SK-N-DZ (cell line): ENCODE measurements at regions not wholly inside any gene's neighbourhood (a gene's known extent, or its start where the extent isn't known, plus 50 kb on each side); places are given as distances from the start of the nearest gene placed in this dataset.

Experiments used
- DNase-seq: peaks from one replicate; pipeline ENCODE4 v3.0.0-alpha.2; 2015; ENCODE audit warnings: low spot score

- DNase-seq, result no peak
Observed at GRCh38 chr18:55849391-55849790, 261.4 kb upstream of the TCF4 start.

DNA sequence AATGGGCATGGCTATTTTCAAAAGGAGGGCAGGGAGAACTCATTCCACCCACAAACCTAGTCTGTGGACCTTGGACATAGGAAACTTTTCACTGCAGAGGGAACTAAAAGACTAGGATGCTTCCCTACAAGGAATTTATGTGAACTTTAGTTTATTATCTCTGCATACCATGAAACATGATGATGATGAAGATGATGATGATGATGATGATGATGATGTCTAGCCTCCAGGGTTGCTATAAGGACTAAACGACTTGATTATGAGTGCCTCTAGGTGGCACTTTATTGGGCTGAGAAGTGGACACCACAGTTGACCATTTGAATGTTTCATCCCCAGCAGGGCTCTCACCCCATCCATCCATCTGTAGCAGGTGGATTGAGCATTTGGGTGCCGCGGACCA is 260.0 kb upstream of the TCF4 start:
- no peak for DNase-seq

- DNase-seq, result no peak
Observed at GRCh38 chr18:55845221-55845620, 257.2 kb upstream of the TCF4 start.

GRCh38 chr18:55844382-55844781 is 256.4 kb upstream of the TCF4 start:
- no peak for DNase-seq

- DNase-seq, result no peak
Observed at GRCh38 chr18:55841314-55841713, 253.3 kb upstream of the TCF4 start.

- DNase-seq, result no peak
Observed at GRCh38 chr18:55840601-55841170, 252.7 kb upstream of the TCF4 start.

- no peak for DNase-seq
Observed at GRCh38 chr18:55839343-55839742, 251.4 kb upstream of the TCF4 start.

GRCh38 chr18:55838841-55839240 is 250.8 kb upstream of the TCF4 start:
- no peak for DNase-seq

GRCh38 chr18:55838319-55838718 is 250.3 kb upstream of the TCF4 start:
- peak; percentile 44 for DNase-seq

DNA sequence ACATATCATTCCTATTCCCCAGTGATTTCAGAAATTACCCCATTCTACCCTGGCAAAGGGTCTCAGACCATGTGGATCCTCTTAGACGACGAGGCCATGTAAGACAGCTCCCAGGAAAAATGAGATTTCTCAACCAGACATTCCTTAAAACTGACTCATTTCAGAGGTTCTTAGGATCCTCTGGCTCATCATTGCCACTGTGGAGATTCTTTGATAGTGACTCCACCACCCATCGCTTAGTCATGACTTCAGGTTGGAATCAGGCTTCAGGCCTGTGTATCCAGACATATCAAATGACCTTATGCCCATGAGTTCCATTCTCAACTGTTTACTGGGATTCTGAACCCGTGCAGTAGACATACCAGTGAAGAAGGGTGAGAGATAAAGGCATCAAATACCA is 245.6 kb upstream of the TCF4 start:
- no peak for DNase-seq

GRCh38 chr18:55830544-55830943 is 242.6 kb upstream of the TCF4 start:
- no peak for DNase-seq

DNA sequence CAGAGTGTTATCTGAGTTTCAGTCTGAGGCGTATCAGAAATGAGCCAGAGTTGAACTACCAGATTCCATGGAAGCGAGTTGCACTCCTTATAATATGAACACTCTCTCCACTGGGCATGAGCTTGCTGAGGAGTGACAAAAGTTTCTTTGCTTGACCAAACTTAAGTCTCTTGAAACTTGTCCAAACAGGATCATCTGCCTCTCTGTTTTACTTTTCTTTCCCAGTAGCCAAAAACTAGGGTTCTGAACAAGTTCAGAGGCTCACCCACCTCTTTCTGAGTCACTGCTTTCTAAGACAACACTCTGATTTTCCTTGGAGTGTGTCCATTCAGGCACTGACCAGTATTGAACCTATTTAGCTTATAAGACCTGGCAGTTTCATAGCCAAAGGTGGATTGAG is 233.2 kb upstream of the TCF4 start:
- no peak for DNase-seq

DNA sequence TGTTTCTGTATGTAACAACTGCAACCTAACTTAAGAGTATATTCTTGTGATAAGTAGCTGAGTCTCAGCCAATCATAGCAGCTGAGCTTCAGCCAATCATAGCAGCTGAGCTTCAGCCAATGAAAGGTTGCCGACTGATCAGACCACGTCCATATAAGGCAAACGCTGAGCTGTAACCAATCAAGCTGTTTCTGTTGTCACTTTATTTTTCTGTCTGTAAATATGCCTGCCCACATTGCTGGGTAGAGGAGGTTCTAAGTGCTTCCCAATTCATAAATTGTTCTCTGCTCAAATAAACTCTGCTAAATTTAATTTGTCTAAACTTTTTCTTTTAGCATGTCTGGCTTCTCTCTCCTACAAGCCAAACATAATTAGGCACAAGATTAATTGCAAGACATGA is 231.5 kb upstream of the TCF4 start:
- DNase-seq, result no peak

DNA sequence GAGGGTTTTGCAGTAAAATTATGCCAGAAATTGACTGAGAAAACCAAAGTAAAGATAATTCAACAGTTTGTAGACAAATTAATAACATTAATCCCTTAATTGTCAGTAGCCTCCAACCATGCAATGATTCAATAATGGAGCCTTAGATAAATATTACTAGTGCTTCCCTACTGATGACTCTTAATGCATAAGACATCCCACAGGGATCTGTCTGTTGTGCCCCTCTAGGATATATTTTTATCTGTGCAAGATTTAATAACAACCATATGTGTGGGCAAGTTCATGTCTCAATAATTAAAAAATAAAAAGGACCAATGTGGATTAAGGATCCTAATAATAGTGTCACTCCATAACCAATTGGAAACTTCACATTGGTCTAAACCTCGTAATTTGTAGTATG is 230.3 kb upstream of the TCF4 start:
- DNase-seq, result no peak

GRCh38 chr18:55811925-55812324 is 223.9 kb upstream of the TCF4 start:
- no peak for DNase-seq

GRCh38 chr18:55805666-55806065 is 217.7 kb upstream of the TCF4 start:
- no peak for DNase-seq

DNA sequence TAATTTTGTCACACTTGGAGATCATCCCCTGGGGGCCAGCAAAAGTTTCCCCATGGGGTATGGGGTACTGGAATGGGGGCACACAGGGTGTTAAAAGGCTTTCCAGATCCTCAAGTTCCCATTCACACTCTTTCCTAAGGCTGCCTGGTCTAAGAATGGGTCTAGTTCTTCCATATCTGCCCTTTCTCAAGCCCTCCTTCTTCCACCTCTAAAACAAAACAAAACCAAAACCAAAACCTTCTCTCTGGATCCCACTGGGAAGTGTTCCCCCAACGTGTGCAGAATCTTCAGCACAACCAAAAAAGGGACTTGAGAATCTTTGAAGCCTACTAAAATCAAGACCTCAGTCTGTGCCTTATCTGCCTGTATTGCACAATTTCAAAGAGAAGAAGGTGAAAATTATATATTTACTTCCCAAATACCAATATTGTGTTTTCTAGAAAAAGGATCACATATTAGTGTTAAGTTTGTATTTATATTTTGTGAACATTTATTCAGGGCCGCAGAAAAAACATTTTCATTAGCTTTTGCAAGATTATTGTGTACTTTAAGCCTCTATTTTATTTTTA is 207.2 kb upstream of the TCF4 start:
- no peak for DNase-seq

GRCh38 chr18:55794288-55795052 is 206.5 kb upstream of the TCF4 start:
- no peak for DNase-seq

- no peak for DNase-seq
Observed at GRCh38 chr18:55790296-55790695, 202.3 kb upstream of the TCF4 start.

GRCh38 chr18:55787536-55788073 is 199.6 kb upstream of the TCF4 start:
- no peak for DNase-seq

- DNase-seq, result no peak
Observed at GRCh38 chr18:55786651-55787272, 198.8 kb upstream of the TCF4 start.

DNA sequence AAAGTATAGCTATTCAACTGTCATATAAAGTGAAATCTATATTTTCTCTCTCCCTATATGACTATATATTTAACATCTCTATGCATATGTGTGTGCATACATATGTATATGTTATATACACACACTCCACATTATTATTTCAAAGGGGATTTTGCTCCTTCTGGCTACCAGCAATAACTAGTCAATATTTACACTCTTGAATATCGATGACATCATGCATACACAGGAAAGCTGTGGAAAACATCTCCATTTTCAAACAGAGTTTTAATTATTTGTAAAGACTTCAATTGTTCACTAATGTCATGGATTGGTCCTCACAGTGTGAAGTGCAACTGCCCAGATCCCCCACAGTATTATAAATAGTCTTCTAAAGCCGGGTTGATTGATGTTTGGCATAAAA is 195.9 kb upstream of the TCF4 start:
- DNase-seq, result no peak
